GM10266 (cell line): ENCODE measurements at regions not wholly inside any gene's neighbourhood (a gene's known extent, or its start where the extent isn't known, plus 50 kb on each side); places are given as distances from the start of the nearest gene placed in this dataset.

Experiments used
- DNase-seq: peaks from one replicate; pipeline ENCODE4 v3.0.0; 2012; ENCODE audit errors: extremely low spot score
- CTCF ChIP-seq: IDR thresholded peaks from 2 replicates; pipeline ENCODE4 v1.5.1; 2012; ENCODE audit warnings: mild to moderate bottlenecking, low read depth; ENCODE audit not compliant: control insufficient read depth, insufficient read depth; ENCODE audit errors: missing control alignments

- TF ChIP-seq CTCF: no peak
These were observed 114.5 kb upstream of the RTL1 start for GRCh38 chr14:101017806-101018560.

GRCh38 chr14:101018561-101019290 is 115.2 kb upstream of the RTL1 start:
- no peak for TF ChIP-seq CTCF

More at GRCh38 chr14:101017806-101018560, 114.5 kb upstream of the RTL1 start:
- DNase-seq: no peak

GRCh38 chr14:101019541-101019940 is 116.0 kb upstream of the RTL1 start:
- TF ChIP-seq CTCF: no peak
- no peak for DNase-seq

More at GRCh38 chr14:101018561-101019290, 115.2 kb upstream of the RTL1 start:
- no peak for DNase-seq

GRCh38 chr14:101019990-101020710 is 116.6 kb upstream of the RTL1 start:
- DNase-seq: no peak
- no peak for TF ChIP-seq CTCF

- no peak for DNase-seq
- TF ChIP-seq CTCF: no peak
These were observed 117.4 kb upstream of the RTL1 start for GRCh38 chr14:101020834-101021370.

- DNase-seq: no peak
- no peak for TF ChIP-seq CTCF
These were observed 118.6 kb upstream of the RTL1 start for GRCh38 chr14:101022121-101022520.
